ENCODE measurements at regions not wholly inside any gene's neighbourhood (a gene's known extent, or its start where the extent isn't known, plus 50 kb on each side); places are given as distances from the start of the nearest gene placed in this dataset.

DNA sequence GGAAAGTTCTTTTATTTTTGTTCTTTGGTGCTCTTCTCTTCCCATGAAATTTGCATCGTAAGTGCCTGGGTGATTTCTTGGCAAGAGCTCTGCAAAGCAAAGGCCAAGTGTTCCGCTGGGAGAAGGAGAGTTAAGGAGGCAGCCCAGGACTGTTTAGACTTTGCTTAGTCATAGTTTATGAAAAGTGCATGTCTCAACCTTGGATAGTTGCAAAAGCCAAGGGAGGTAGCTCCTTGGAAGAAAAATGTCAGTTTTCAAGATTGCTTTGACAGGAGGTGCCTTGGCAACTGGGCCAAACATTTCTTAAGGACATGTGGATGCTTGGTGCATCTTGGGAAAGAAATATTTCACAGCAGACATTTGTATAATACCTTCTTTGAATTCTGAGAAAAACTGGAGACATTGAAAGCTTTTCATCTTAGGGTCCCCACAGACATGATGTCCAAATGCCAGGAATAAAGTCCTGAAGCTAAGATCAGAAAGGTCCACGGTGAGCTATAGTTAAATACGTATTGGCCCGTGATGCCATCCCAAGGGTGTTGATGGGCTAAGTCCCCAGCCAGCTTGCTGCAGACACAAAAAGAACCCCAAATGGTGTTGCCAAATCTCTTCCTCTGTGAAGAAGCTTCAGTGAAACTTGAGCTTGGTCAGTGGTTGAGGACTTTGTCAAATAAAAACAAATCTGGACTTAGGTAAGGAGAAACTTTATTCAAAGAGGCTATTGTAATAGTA, 96.3 kb upstream of the THUMPD2 start:
- H3K9me3 ChIP-seq = no peaks in the 10 kb centered on the region
- WGBS, 2 donors = 74 to 77% methylated on average over 5 of the region's 5 CpGs
- peak in 1 of 2 donors; percentile 32 for DNase-seq
- H3K4me3 ChIP-seq = no peak overlapping the region
- TF ChIP-seq POLR2A (IDR thresholded peaks at IDR 0.05) = no peak
- TF ChIP-seq, protein P1, sequence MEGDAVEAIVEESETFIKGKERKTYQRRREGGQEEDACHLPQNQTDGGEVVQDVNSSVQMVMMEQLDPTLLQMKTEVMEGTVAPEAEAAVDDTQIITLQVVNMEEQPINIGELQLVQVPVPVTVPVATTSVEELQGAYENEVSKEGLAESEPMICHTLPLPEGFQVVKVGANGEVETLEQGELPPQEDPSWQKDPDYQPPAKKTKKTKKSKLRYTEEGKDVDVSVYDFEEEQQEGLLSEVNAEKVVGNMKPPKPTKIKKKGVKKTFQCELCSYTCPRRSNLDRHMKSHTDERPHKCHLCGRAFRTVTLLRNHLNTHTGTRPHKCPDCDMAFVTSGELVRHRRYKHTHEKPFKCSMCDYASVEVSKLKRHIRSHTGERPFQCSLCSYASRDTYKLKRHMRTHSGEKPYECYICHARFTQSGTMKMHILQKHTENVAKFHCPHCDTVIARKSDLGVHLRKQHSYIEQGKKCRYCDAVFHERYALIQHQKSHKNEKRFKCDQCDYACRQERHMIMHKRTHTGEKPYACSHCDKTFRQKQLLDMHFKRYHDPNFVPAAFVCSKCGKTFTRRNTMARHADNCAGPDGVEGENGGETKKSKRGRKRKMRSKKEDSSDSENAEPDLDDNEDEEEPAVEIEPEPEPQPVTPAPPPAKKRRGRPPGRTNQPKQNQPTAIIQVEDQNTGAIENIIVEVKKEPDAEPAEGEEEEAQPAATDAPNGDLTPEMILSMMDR (IDR thresholded peaks at IDR 0.05) = no peak
- no peak for TF ChIP-seq POLR2AphosphoS5 (IDR thresholded peaks at IDR 0.05)
- peak; percentile 40 to 77 for ATAC-seq (ENCODE audit: low FRiP score in 2 of 2)
- H3K27ac ChIP-seq = no peak overlapping the region
- no peaks in the 10 kb centered on the region for H3K36me3 ChIP-seq
- H3K27me3 ChIP-seq = no peaks in the 10 kb centered on the region
- H3K4me1 ChIP-seq = peaks cover 0 to 3% (median 0%) of the 10 kb centered on the region in 4 donors

DNA sequence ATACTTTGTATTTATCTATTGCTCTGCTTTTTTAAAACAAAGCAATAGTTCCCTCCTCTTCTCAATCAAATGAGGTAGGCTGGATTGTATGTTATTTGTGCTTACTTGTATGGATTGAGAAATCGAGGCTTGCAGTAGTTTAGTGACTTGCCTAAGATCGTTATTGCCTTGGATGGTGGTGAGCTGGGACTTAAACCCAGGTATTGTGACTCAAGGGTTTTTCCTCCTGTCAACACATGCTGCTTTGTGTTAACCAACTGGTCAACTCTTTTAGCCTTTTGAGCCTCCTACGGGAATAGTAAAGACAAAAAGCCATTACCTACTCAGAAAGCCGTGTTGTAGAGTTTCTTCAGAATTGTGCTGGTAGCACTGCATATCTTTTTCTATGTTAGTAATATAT, 95.2 kb upstream of the THUMPD2 start:
- ATAC-seq (ENCODE audit: low FRiP score in 2 of 2) (no peak), DNase-seq (no peak)
- H3K27ac ChIP-seq = no peak overlapping the region
- H3K4me1 ChIP-seq = peaks cover 0 to 3% (median 0%) of the 10 kb centered on the region in 4 donors
- H3K4me3 ChIP-seq = no peak overlapping the region
- TF ChIP-seq, protein P1 (IDR thresholded peaks at IDR 0.05) = no peak
- TF ChIP-seq POLR2AphosphoS5 (IDR thresholded peaks at IDR 0.05) (no peak), POLR2A (IDR thresholded peaks at IDR 0.05) (no peak), EP300 (IDR thresholded peaks at IDR 0.05) (no peak)
- H3K36me3 ChIP-seq = no peaks in the 10 kb centered on the region
- H3K27me3 ChIP-seq = no peaks in the 10 kb centered on the region
- H3K9me3 ChIP-seq = no peaks in the 10 kb centered on the region
- 90 to 93% methylated on average over 4 of the region's 4 CpGs for WGBS, 2 donors

DNA sequence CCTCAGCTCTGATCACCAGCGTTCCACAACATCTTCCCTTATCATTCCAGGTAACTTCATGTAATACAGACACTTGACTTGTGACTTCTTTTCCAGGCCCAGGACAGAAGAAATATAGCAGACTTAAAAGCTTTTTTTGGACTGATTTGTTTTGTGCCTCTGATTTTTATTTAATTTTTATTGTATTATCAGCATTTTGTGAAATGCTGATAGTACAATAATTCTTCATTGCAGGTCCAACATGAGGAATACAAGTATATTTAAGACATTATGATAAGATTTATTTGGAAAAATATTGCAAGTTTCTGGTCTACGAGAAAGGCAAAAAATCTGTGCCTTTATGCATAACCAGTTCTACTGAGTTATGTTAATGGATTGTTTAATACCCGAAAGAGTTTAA, 94.5 kb upstream of the THUMPD2 start:
- WGBS, 2 donors = 89 to 96% methylated on average over 3 of the region's 3 CpGs
- H3K27ac ChIP-seq = no peak overlapping the region
- no peak for ATAC-seq (ENCODE audit: low FRiP score in 2 of 2)
- no peaks in the 10 kb centered on the region for H3K9me3 ChIP-seq
- H3K36me3 ChIP-seq = no peaks in the 10 kb centered on the region
- peaks cover 0 to 3% (median 0%) of the 10 kb centered on the region in 4 donors for H3K4me1 ChIP-seq
- no peak for DNase-seq
- H3K4me3 ChIP-seq = no peak overlapping the region
- no peaks in the 10 kb centered on the region for H3K27me3 ChIP-seq
- TF ChIP-seq POLR2A (IDR thresholded peaks at IDR 0.05) (no peak), POLR2AphosphoS5 (IDR thresholded peaks at IDR 0.05) (no peak), EP300 (IDR thresholded peaks at IDR 0.05) (no peak)
- TF ChIP-seq, protein P1 (IDR thresholded peaks at IDR 0.05) = no peak

DNA sequence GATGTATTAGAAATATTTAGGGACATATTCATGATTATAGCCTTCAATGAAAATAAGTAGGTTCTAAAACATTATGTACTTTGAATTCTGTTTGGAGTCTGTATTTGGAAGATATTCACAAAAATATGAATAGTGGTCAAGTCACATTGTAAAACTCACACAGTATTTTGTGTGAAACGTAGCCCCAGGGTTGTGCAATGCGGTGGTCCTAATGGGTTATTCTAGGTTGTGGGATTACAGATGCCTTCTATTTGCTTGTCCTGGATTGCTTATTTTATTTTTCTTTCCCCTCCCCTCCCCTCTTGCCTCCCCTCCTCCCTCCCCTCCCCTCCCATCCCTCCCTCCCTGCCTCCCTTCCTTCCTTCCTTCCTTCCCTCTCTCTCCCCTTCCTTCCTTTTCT, 93.7 kb upstream of the THUMPD2 start:
- no peak for DNase-seq
- no peak overlapping the region for H3K27ac ChIP-seq
- H3K4me3 ChIP-seq = no peak overlapping the region
- H3K36me3 ChIP-seq = no peaks in the 10 kb centered on the region
- 93 to 94% methylated on average over 2 of the region's 2 CpGs for WGBS, 2 donors
- peaks cover 0 to 3% (median 0%) of the 10 kb centered on the region in 4 donors for H3K4me1 ChIP-seq
- ATAC-seq (ENCODE audit: low FRiP score in 2 of 2) = no peak
- H3K27me3 ChIP-seq = no peaks in the 10 kb centered on the region
- no peaks in the 10 kb centered on the region for H3K9me3 ChIP-seq
- TF ChIP-seq POLR2AphosphoS5 (IDR thresholded peaks at IDR 0.05) (no peak), POLR2A (IDR thresholded peaks at IDR 0.05) (no peak), EP300 (IDR thresholded peaks at IDR 0.05) (no peak)
- TF ChIP-seq, protein P1 (IDR thresholded peaks at IDR 0.05) = no peak

DNA sequence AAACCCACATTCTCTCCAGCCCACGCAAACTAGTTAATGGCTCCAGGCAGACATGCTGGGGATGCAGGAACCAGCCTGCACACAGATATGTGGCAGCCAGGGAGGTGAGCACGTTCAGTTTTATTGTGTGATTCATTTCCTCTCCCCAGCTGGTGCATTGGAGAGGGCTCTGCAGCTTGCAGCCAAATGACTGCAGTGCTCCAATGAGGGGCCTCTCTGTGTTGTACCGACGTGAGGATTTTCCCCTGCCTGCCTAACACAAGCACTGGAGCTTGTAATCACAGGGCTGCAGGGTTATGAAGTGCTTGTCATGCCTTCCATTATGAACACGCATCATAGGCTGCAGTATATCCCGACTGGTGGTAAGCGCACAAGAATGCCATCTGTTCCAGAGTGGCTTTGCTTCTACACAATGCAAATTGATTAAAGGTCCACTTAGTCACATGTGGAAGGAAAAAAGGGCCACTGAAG, 92.3 kb upstream of the THUMPD2 start:
- no peaks in the 10 kb centered on the region for H3K36me3 ChIP-seq
- no peak overlapping the region for H3K27ac ChIP-seq
- H3K4me1 ChIP-seq = peaks cover 0 to 3% (median 0%) of the 10 kb centered on the region in 4 donors
- no peak for ATAC-seq (ENCODE audit: low FRiP score in 2 of 2)
- H3K27me3 ChIP-seq = no peaks in the 10 kb centered on the region
- H3K4me3 ChIP-seq = no peak overlapping the region
- TF ChIP-seq, protein P1 (IDR thresholded peaks at IDR 0.05) = no peak
- TF ChIP-seq POLR2AphosphoS5 (IDR thresholded peaks at IDR 0.05) (no peak), EP300 (IDR thresholded peaks at IDR 0.05) (no peak), POLR2A (IDR thresholded peaks at IDR 0.05) (no peak)
- no peaks in the 10 kb centered on the region for H3K9me3 ChIP-seq
- no peak for DNase-seq
- WGBS, 2 donors = 68 to 69% methylated on average over 7 of the region's 7 CpGs
